ENCODE measurements at regions not wholly inside any gene's neighbourhood (a gene's known extent, or its start where the extent isn't known, plus 50 kb on each side); places are given as distances from the start of the nearest gene placed in this dataset.

GRCh38 chr4:123966990-123967769 is 570.6 kb downstream of the SPRY1 start:
- no peak for TF ChIP-seq CTCF (conservative IDR thresholded peaks at IDR 0.05; ENCODE audit: low read length)
- TF ChIP-seq EZH2phosphoT487 (IDR thresholded peaks at IDR 0.05; ENCODE audit: borderline replicate concordance, low read depth, low read length): no peak

Measured in OCI-LY7 (cell line).